ENCODE measurements at regions not wholly inside any gene's neighbourhood (a gene's known extent, or its start where the extent isn't known, plus 50 kb on each side); places are given as distances from the start of the nearest gene placed in this dataset.

- Histone ChIP-seq H3K4ac (ENCODE audit: low read depth, low read length) (no peak overlapping the region), H4K8ac (ENCODE audit: low read depth in 2 of 2, low read length in 2 of 2) (no peak overlapping the region), H2AK9ac (replicated peaks; ENCODE audit: low read depth, low read length, poor library complexity) (no peak overlapping the region), H2BK15ac (ENCODE audit: low read depth, low read length) (no peak overlapping the region), H3K9me3 (ENCODE audit: control insufficient read depth, insufficient read depth, low read length) (no peaks in the 10 kb centered on the region; the same call in 1 of the 2 replicates), H4K20me1 (ENCODE audit: insufficient read depth, low read length) (no peaks in the 10 kb centered on the region), H3K14ac (replicated peaks; ENCODE audit: low read depth, low read length) (no peak overlapping the region), H3K79me1 (ENCODE audit: low read depth in 1 of 2, low read length in 2 of 2) (no peaks in the 10 kb centered on the region), H4K91ac (ENCODE audit: insufficient read depth, low read depth, low read length) (no peak overlapping the region), H3K23ac (ENCODE audit: low read depth, low read length) (no peak overlapping the region), H3K9me1 (ENCODE audit: insufficient read depth, low read length) (no peaks in the 10 kb centered on the region), H4K5ac (ENCODE audit: low read depth, low read length) (no peak overlapping the region), H3K4me1 (ENCODE audit: control insufficient read depth, insufficient read depth, low read length) (no peaks in the 10 kb centered on the region), H3K4me3 (ENCODE audit: insufficient read depth, low read depth, low read length) (no peak overlapping the region), H3K4me2 (ENCODE audit: low read depth, low read length) (no peak overlapping the region), H2BK5ac (ENCODE audit: low read depth, low read length, poor library complexity, severe bottlenecking) (no peak overlapping the region), H3K18ac (ENCODE audit: low read depth, low read length) (no peak overlapping the region), H3K56ac (ENCODE audit: extremely low read depth, insufficient read depth, low read length) (no peak overlapping the region), H2BK20ac (ENCODE audit: low read depth, low read length) (no peak overlapping the region), H2BK120ac (ENCODE audit: low read depth, low read length) (no peak overlapping the region), H3K36me3 (ENCODE audit: control insufficient read depth, insufficient read depth, low read length) (no peaks in the 10 kb centered on the region), H3K27me3 (ENCODE audit: control insufficient read depth, insufficient read depth, low read length) (no peaks in the 10 kb centered on the region), H2AFZ (replicated peaks; ENCODE audit: low read length, poor library complexity) (no peak overlapping the region), H2AK5ac (ENCODE audit: low read depth, low read length) (no peak overlapping the region), H3K9ac (ENCODE audit: low read depth, low read length) (no peak overlapping the region), H3K27ac (ENCODE audit: insufficient read depth, low read length) (no peak overlapping the region)
- dilution Hi-C loops (cut with HindIII; ENCODE audit: low sequenced_read_pairs, unreplicated experiment), result no loop called here
- ChIA-PET POLR2A (ENCODE audit: unreplicated experiment) (no interaction called here), CTCF (interaction anchor here (0.6 kb wide), 1 partner anchor 28 kb away, joined by 4 read pairs; no protein-coding TSS in a partner anchor)
- 80% methylated on average over 1 of the region's 6 CpGs; no CpG with 5 or more reads in 1 of the 2 experiments for WGBS, 2 experiments (ENCODE audit: extremely low coverage in 2 of 2, insufficient read length in 1 of 2)
- ATAC-seq (ENCODE audit: low read depth) (no peak), DNase-seq (no peak)
- in situ Hi-C loops (cut with MboI; ENCODE audit: low sequenced_read_pairs), result no loop called here
- no TSS peak for BruUV-seq (replicated peaks)
- intact Hi-C loops (cut with micrococcal nuclease), result no loop called here
- no peak for TF ChIP-seq NFE2L2 (IDR thresholded peaks at IDR 0.05; ENCODE audit: low read depth, low read length)
- no peak for TF ChIP-seq FOS (IDR thresholded peaks at IDR 0.05; ENCODE audit: low read depth, low read length)
Measured at GRCh38 chr4:182074810-182075209, 168.4 kb upstream of the TENM3 start.

Measured in IMR-90 (cell line).